Mucosa of gallbladder (tissue), 1 donor: ENCODE measurements at regions not wholly inside any gene's neighbourhood (a gene's known extent, or its start where the extent isn't known, plus 50 kb on each side); places are given as distances from the start of the nearest gene placed in this dataset.

Source experiments
- DNase-seq: peaks from one replicate; pipeline ENCODE4 v3.0.0-alpha.2; 2020; ENCODE audit warnings: low spot score
- donor health status: DM: no; HTN: no; CAD: no.

DNA sequence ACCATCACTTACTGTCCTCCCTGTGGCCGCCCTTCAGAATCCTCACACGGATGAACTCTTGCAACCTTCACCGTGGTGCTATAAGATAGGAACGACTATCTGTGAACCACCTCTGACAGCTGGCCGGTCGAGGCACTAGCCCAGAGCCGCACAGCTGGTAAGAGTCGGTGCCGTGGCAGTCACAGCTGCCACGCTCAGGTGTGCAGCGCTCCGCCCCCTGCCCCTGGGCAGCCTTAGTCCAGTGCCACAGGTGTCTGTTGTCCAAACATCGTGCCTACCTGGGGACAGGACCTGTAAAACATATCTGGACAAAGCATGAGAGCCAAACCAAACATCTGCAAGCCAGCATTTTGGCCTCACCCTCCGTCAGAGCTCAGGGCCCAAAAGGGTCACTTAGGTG is 55.3 kb upstream of the SALL3 start:
- no peak for DNase-seq

DNA sequence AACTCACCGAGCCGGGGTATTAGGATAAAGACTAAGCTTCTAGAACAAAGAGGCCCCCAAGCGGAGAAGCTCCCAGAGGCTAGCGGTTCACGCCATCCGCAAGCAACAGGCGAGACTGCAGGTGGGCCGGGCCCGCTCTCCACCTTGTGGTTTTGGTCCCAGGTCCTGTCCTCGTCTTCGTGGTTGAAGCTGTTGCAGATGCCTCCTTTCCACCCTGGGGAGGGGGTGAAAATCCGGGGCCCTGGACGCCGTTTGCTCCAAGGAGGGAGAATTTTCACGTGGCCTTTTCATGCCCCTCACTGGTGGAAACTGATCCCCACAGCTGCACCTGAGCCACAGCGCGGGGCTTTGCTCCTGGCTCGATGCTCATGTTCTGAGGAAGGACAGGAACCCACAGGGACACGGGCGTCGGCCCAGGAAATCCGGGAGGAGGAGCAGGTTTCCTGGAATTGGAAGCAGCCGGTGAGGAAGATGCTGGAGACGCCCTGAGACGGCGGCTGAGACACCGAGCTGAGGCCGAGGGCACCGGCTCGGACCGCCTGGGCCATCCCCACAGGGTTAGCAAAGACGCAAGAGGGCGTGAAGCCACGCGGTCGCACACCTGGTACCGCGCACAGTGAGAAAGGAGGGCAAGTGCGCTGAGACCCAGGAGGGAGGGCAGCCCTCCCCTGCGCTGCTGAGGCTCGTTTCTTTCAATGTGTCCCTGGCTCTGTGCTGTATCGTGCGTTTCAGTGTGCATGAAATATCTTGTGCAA is 54.7 kb upstream of the SALL3 start:
- no peak for DNase-seq

- no peak for DNase-seq
Observed at GRCh38 chr18:78925557-78926242, 53.9 kb upstream of the SALL3 start.

GRCh38 chr18:78926243-78926615 is 53.4 kb upstream of the SALL3 start:
- no peak for DNase-seq

GRCh38 chr18:78927156-78927555 is 52.5 kb upstream of the SALL3 start:
- DNase-seq, result no peak

DNA sequence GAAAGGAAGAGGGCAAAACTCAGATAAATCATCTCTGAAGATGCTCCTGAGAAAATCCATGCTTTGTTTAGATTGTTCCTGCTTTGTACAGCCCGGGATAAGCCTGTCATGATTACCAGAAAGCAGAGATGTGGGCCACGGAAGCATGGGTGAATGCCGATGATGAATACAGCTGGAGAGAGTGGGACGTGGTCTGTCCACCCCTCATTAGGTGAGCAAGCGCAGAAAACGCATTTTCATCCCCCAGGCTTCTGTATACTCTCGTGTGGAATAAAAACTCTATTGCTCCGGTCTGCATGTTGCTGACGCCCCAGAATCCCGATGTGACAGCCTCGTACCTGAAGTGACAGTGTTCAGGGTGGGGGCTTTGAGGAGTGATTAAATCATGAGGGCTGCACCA is 52.0 kb upstream of the SALL3 start:
- no peak for DNase-seq

DNA sequence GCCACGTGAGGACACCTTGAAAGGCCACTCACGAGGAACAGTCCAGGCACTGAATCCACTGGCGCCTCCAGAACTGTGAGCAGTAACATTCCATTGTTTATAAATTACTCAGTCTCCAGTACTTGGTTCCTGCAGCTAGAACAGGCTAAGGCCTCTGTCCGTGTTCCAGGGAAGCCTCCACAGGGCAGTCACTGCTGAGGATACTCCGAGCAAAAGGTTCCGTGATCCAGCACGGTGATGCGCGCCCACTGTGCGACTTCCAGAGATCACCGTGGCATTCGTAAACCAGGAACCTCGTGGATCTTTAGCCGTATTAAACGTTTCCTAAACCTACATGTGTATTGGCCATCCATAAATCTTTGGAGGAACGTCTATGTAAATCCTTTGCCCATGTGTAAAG is 51.5 kb upstream of the SALL3 start:
- no peak for DNase-seq

GRCh38 chr18:78929516-78929915 is 50.1 kb upstream of the SALL3 start:
- no peak for DNase-seq
